ENCODE measurements at regions not wholly inside any gene's neighbourhood (a gene's known extent, or its start where the extent isn't known, plus 50 kb on each side); places are given as distances from the start of the nearest gene placed in this dataset.

GRCh38 chr20:40589581-40589980 is 99.5 kb downstream of the MAFB start:
- DNase-seq = no peak

GRCh38 chr20:40588891-40589290 is 100.1 kb downstream of the MAFB start:
- DNase-seq = no peak

GRCh38 chr20:40587038-40587437 is 102.0 kb downstream of the MAFB start:
- no peak for DNase-seq

GRCh38 chr20:40584130-40584809 is 104.8 kb downstream of the MAFB start:
- DNase-seq = no peak

GRCh38 chr20:40583636-40584035 is 105.4 kb downstream of the MAFB start:
- no peak for DNase-seq

- no peak for DNase-seq
Observed at GRCh38 chr20:40583205-40583604, 105.8 kb downstream of the MAFB start.

- DNase-seq = no peak
Observed at GRCh38 chr20:40582531-40582930, 106.5 kb downstream of the MAFB start.

- DNase-seq = no peak
Observed at GRCh38 chr20:40579701-40580100, 109.3 kb downstream of the MAFB start.

- DNase-seq = no peak
Observed at GRCh38 chr20:40578961-40579360, 110.1 kb downstream of the MAFB start.

GRCh38 chr20:40575851-40576250 is 113.2 kb downstream of the MAFB start:
- no peak for DNase-seq

- DNase-seq = no peak
Observed at GRCh38 chr20:40572251-40572650, 116.8 kb downstream of the MAFB start.

GRCh38 chr20:40571639-40572038 is 117.4 kb downstream of the MAFB start:
- DNase-seq = no peak

- no peak for DNase-seq
Observed at GRCh38 chr20:40568200-40568599, 120.8 kb downstream of the MAFB start.

GRCh38 chr20:40565682-40566040 is 123.4 kb downstream of the MAFB start:
- no peak for DNase-seq

GRCh38 chr20:40565001-40565681 is 123.9 kb downstream of the MAFB start:
- DNase-seq = no peak

GRCh38 chr20:40563296-40563950 is 125.6 kb downstream of the MAFB start:
- peak; percentile 10 for DNase-seq

- no peak for DNase-seq
Observed at GRCh38 chr20:40562031-40562430, 127.0 kb downstream of the MAFB start.

GRCh38 chr20:40561187-40561586 is 127.8 kb downstream of the MAFB start:
- no peak for DNase-seq

GRCh38 chr20:40558212-40558611 is 130.8 kb downstream of the MAFB start:
- no peak for DNase-seq

GRCh38 chr20:40551125-40551530 is 137.9 kb downstream of the MAFB start:
- no peak for DNase-seq

GRCh38 chr20:40547483-40548091 is 141.4 kb downstream of the MAFB start:
- DNase-seq = no peak

- no peak for DNase-seq
Observed at GRCh38 chr20:40545478-40545877, 143.6 kb downstream of the MAFB start.

- no peak for DNase-seq
Observed at GRCh38 chr20:40542065-40542464, 147.0 kb downstream of the MAFB start.

- DNase-seq = no peak
Observed at GRCh38 chr20:40540166-40540565, 148.9 kb downstream of the MAFB start.
